Spinal cord (tissue), 9 donors: ENCODE measurements at regions not wholly inside any gene's neighbourhood (a gene's known extent, or its start where the extent isn't known, plus 50 kb on each side); places are given as distances from the start of the nearest gene placed in this dataset.

Experiments
- DNase-seq, 6 donors: peaks; one replicate each; pipeline versions ENCODE4 v3.0.0 to v3.0.0-alpha.2; 2013 to 2015; ENCODE audit warnings: low spot score in 6 of 6, low read depth in 4 of 6
- H3K27ac ChIP-seq: one replicate; pipeline ENCODE4 v1.5.1; 2013; ENCODE audit warnings: low read depth, low read length, control low read depth
- H3K27me3 ChIP-seq: one replicate; pipeline ENCODE4 v1.6.1; 2013; ENCODE audit warnings: low read length; ENCODE audit not compliant: control insufficient read depth, insufficient read depth
- H3K36me3 ChIP-seq: one replicate; pipeline ENCODE4 v1.6.1; 2013; ENCODE audit warnings: low read length; ENCODE audit not compliant: control insufficient read depth, insufficient read depth
- H3K4me1 ChIP-seq: one replicate; pipeline ENCODE4 v1.6.1; 2013; ENCODE audit warnings: low read length; ENCODE audit not compliant: control insufficient read depth, insufficient read depth
- H3K4me3 ChIP-seq: one replicate; pipeline ENCODE4 v1.5.1; 2013; ENCODE audit warnings: low read depth, low read length, control low read depth
- H3K9me3 ChIP-seq: one replicate; pipeline ENCODE4 v1.6.1; 2013; ENCODE audit warnings: low read length; ENCODE audit not compliant: control insufficient read depth, insufficient read depth
- WGBS: methylation state at CpG from one replicate; pipeline ENCODE4 v1.1.5; 2013; ENCODE audit warnings: missing lambda C conversion rate; ENCODE audit not compliant: insufficient coverage; 5-methylcytosine and 5-hydroxymethylcytosine counted together
- donor health status: healthy.

GRCh38 chr15:98321896-98322295 lies 326.4 kb upstream of the IGF1R start:
- Histone ChIP-seq H3K27ac (no peak overlapping the region), H3K4me1 (no peaks in the 10 kb centered on the region), H3K4me3 (no peak overlapping the region), H3K36me3 (no peaks in the 10 kb centered on the region), H3K27me3 (no peaks in the 10 kb centered on the region), H3K9me3 (peaks cover 2% of the 10 kb centered on the region)
- 78% methylated on average over 2 of the region's 5 CpGs for WGBS
- peak in 2 of 6 donors; percentile 7 to 60 for DNase-seq

- no peaks in the 10 kb centered on the region for H3K4me1 ChIP-seq
- no peaks in the 10 kb centered on the region for H3K36me3 ChIP-seq
- no peak overlapping the region for H3K4me3 ChIP-seq
- H3K27me3 ChIP-seq = no peaks in the 10 kb centered on the region
- peaks cover 2% of the 10 kb centered on the region for H3K9me3 ChIP-seq
- H3K27ac ChIP-seq = no peak overlapping the region
- 90% methylated on average over 2 of the region's 4 CpGs for WGBS
- DNase-seq = no peak
These were observed 325.8 kb upstream of the IGF1R start for GRCh38 chr15:98322581-98322980.

GRCh38 chr15:98324341-98324970 lies 323.9 kb upstream of the IGF1R start:
- Histone ChIP-seq H3K4me3 (no peak overlapping the region), H3K4me1 (no peaks in the 10 kb centered on the region), H3K27ac (no peak overlapping the region), H3K36me3 (no peaks in the 10 kb centered on the region), H3K9me3 (no peaks in the 10 kb centered on the region), H3K27me3 (no peaks in the 10 kb centered on the region)
- WGBS = no CpG with 5 or more reads among the region's 2 CpGs
- DNase-seq = no peak

GRCh38 chr15:98326804-98327203 lies 321.5 kb upstream of the IGF1R start:
- DNase-seq = no peak

GRCh38 chr15:98330258-98330657 lies 318.1 kb upstream of the IGF1R start:
- no peak overlapping the region for H3K27ac ChIP-seq
- no peaks in the 10 kb centered on the region for H3K36me3 ChIP-seq
- WGBS = 40% methylated on average over 1 of the region's 8 CpGs
- no peaks in the 10 kb centered on the region for H3K9me3 ChIP-seq
- DNase-seq = no peak
- H3K4me1 ChIP-seq = peaks cover 5% of the 10 kb centered on the region
- H3K4me3 ChIP-seq = no peak overlapping the region
- H3K27me3 ChIP-seq = no peaks in the 10 kb centered on the region

More at GRCh38 chr15:98326804-98327203, 321.5 kb upstream of the IGF1R start:
- no peak overlapping the region for H3K4me3 ChIP-seq
- H3K9me3 ChIP-seq = no peaks in the 10 kb centered on the region
- H3K36me3 ChIP-seq = no peaks in the 10 kb centered on the region
- H3K4me1 ChIP-seq = no peaks in the 10 kb centered on the region
- 86% methylated on average over 1 of the region's 5 CpGs for WGBS
- no peak overlapping the region for H3K27ac ChIP-seq
- no peaks in the 10 kb centered on the region for H3K27me3 ChIP-seq

- Histone ChIP-seq H3K27ac (no peak overlapping the region), H3K27me3 (no peaks in the 10 kb centered on the region), H3K9me3 (no peaks in the 10 kb centered on the region), H3K36me3 (no peaks in the 10 kb centered on the region), H3K4me3 (no peak overlapping the region), H3K4me1 (peaks cover 5% of the 10 kb centered on the region)
- 59% methylated on average over 8 of the region's 10 CpGs for WGBS
- no peak for DNase-seq
These were observed 317.5 kb upstream of the IGF1R start for GRCh38 chr15:98330692-98331435.

GRCh38 chr15:98331676-98332075 lies 316.7 kb upstream of the IGF1R start:
- H3K4me3 ChIP-seq = no peak overlapping the region
- no peaks in the 10 kb centered on the region for H3K27me3 ChIP-seq
- no CpG with 5 or more reads among the region's 4 CpGs for WGBS
- no peaks in the 10 kb centered on the region for H3K36me3 ChIP-seq
- H3K4me1 ChIP-seq = peaks cover 5% of the 10 kb centered on the region
- H3K9me3 ChIP-seq = no peaks in the 10 kb centered on the region
- DNase-seq = no peak
- H3K27ac ChIP-seq = no peak overlapping the region

GRCh38 chr15:98333251-98333650 lies 315.1 kb upstream of the IGF1R start:
- H3K27ac ChIP-seq = no peak overlapping the region
- no peaks in the 10 kb centered on the region for H3K27me3 ChIP-seq
- WGBS = 40% methylated on average over 7 of the region's 7 CpGs
- peak in 1 of 6 donors; percentile 12 for DNase-seq
- H3K9me3 ChIP-seq = no peaks in the 10 kb centered on the region
- H3K36me3 ChIP-seq = no peaks in the 10 kb centered on the region
- H3K4me3 ChIP-seq = no peak overlapping the region
- H3K4me1 ChIP-seq = peaks cover 5% of the 10 kb centered on the region

- Histone ChIP-seq H3K4me1 (no peaks in the 10 kb centered on the region), H3K27me3 (no peaks in the 10 kb centered on the region), H3K9me3 (no peaks in the 10 kb centered on the region), H3K36me3 (no peaks in the 10 kb centered on the region), H3K27ac (no peak overlapping the region), H3K4me3 (no peak overlapping the region)
- no CpG with 5 or more reads among the region's 3 CpGs for WGBS
- DNase-seq = no peak
These were observed 305.4 kb upstream of the IGF1R start for GRCh38 chr15:98342911-98343310.

- WGBS = 88% methylated on average over 1 of the region's 2 CpGs
- Histone ChIP-seq H3K27me3 (no peaks in the 10 kb centered on the region), H3K9me3 (no peaks in the 10 kb centered on the region)
These were observed 303.7 kb upstream of the IGF1R start for GRCh38 chr15:98344591-98344990.

More at GRCh38 chr15:98344591-98344990, 303.7 kb upstream of the IGF1R start:
- Histone ChIP-seq H3K4me1 (no peaks in the 10 kb centered on the region), H3K4me3 (no peak overlapping the region), H3K27ac (no peak overlapping the region), H3K36me3 (no peaks in the 10 kb centered on the region)
- no peak for DNase-seq
